H1 (cell line): ENCODE measurements at regions not wholly inside any gene's neighbourhood (a gene's known extent, or its start where the extent isn't known, plus 50 kb on each side); places are given as distances from the start of the nearest gene placed in this dataset.

ENCODE experiments used
- CTCF ChIA-PET: fragments of 300-600 bp; sonication (Branson Sonifier 250); formaldehyde crosslinking; loops from one replicate; lab custom pipeline; 2021; ENCODE audit not compliant: partially characterized antibody; lab: Charles Lee
- POLR2A ChIA-PET: fragments of 300-600 bp; sonication (Branson Sonifier 250); formaldehyde crosslinking; loops from one replicate; lab custom pipeline; 2021; ENCODE audit warnings: inconsistent platforms; ENCODE audit not compliant: partially characterized antibody; lab: Charles Lee
- DNase-seq, 2 experiments: peaks; one replicate each; pipeline versions ENCODE4 v3.0.0 to v3.0.0-alpha.2; 2010 to 2022; ENCODE audit warnings: low spot score in 2 of 2, low read depth in 1 of 2, mixed read lengths in 1 of 2
- FAIRE-seq: peaks from 2 replicates; lab custom pipeline; 2011; peaks lifted over from hg19 to GRCh38; lab: Jason Lieb, UNC
- H2AFZ ChIP-seq: 2 replicates; pipeline ENCODE4 v1.8.1; 2012; ENCODE audit warnings: low read length, inconsistent platforms
- H2AK5ac ChIP-seq: 2 replicates; pipeline ENCODE4 v1.6.1; 2013; ENCODE audit warnings: low read depth, low read length
- H2BK120ac ChIP-seq: replicated peaks from 2 replicates; pipeline ENCODE3; 2013; ENCODE audit warnings: low read depth, low read length, inconsistent platforms
- H2BK12ac ChIP-seq: 2 replicates; pipeline ENCODE4 v1.6.1; 2013; ENCODE audit warnings: low read depth, low read length
- H2BK15ac ChIP-seq: 2 replicates; pipeline ENCODE4 v1.6.1; 2013; ENCODE audit warnings: low read length
- H2BK20ac ChIP-seq: 2 replicates; pipeline ENCODE4 v1.6.1; 2013; ENCODE audit warnings: low read length
- H2BK5ac ChIP-seq: 2 replicates; pipeline ENCODE4 v1.6.1; 2013; ENCODE audit warnings: low read depth, low read length
- H3K14ac ChIP-seq: 2 replicates; pipeline ENCODE4 v1.6.1; 2013; ENCODE audit warnings: inconsistent platforms; ENCODE audit not compliant: insufficient read length
- H3K18ac ChIP-seq: 2 replicates; pipeline ENCODE4 v1.6.1; 2013; ENCODE audit warnings: low read length; ENCODE audit errors: extremely low read depth
- H3K23ac ChIP-seq: 2 replicates; pipeline ENCODE4 v1.6.1; 2013; ENCODE audit warnings: inconsistent platforms; ENCODE audit not compliant: insufficient read length
- H3K23me2 ChIP-seq: 2 replicates; pipeline ENCODE4 v1.6.1; 2013; ENCODE audit warnings: low read depth, low read length
- H3K27ac ChIP-seq: 2 replicates; pipeline ENCODE4 v1.6.1; 2011; ENCODE audit warnings: low read depth, low read length, inconsistent platforms
- H3K27me3 ChIP-seq, 4 experiments: replicated peaks in 1 of 4; 1 replicate in 1 of 4; 2 replicates in 3 of 4; pipeline versions ENCODE4 v1.6.1 to v1.8.1; 2011 to 2013; ENCODE audit warnings: low read length in 3 of 4, mild to moderate bottlenecking in 3 of 4, inconsistent platforms in 2 of 4, mixed read lengths in 2 of 4, moderate library complexity in 1 of 4; ENCODE audit not compliant: control insufficient read depth in 3 of 4, insufficient read depth in 3 of 4; ENCODE audit errors: extremely low read depth in 1 of 4
- H3K36me3 ChIP-seq, 4 experiments: 2 replicates each; pipeline versions ENCODE4 v1.6.1 to v1.8.1; 2011 to 2013; ENCODE audit warnings: mild to moderate bottlenecking in 4 of 4, low read length in 3 of 4, moderate library complexity in 2 of 4, control low read depth in 1 of 4, inconsistent platforms in 1 of 4; ENCODE audit not compliant: insufficient read depth in 4 of 4, control insufficient read depth in 2 of 4
- H3K4ac ChIP-seq: replicated peaks from 2 replicates; pipeline ENCODE3; 2013; ENCODE audit warnings: low read length, low read depth, mixed read lengths, inconsistent platforms; ENCODE audit not compliant: insufficient read length
- H3K4me1 ChIP-seq, 4 experiments: replicated peaks in 1 of 4; 1 replicate in 1 of 4; 2 replicates in 3 of 4; pipeline versions ENCODE4 v1.6.1 to v1.8.1; 2011 to 2013; ENCODE audit warnings: low read length in 3 of 4, inconsistent platforms in 2 of 4, mixed read lengths in 1 of 4; ENCODE audit not compliant: insufficient read depth in 4 of 4, control insufficient read depth in 3 of 4
- H3K4me2 ChIP-seq, 2 experiments: 2 replicates each; pipeline versions ENCODE4 v1.6.1 to v1.8.1; 2011 to 2013; ENCODE audit warnings: low read depth in 2 of 2, low read length in 2 of 2, control low read depth in 1 of 2, inconsistent platforms in 1 of 2, mild to moderate bottlenecking in 1 of 2; ENCODE audit not compliant: insufficient read depth in 1 of 2
- H3K4me3 ChIP-seq, 4 experiments: fragments of 200-600, 300-600 bp in 1 of 4; sonication (generic), shearing (Covaris generic), sonication (Bioruptor Twin) in 1 of 4; 2 replicates each; pipeline versions ENCODE4 v1.5.1 to v1.8.1; 2011 to 2016; ENCODE audit warnings: low read length in 4 of 4, low read depth in 3 of 4, control low read depth in 2 of 4, inconsistent platforms in 2 of 4, mild to moderate bottlenecking in 2 of 4, mixed read lengths in 1 of 4, moderate library complexity in 1 of 4; ENCODE audit not compliant: insufficient read depth in 2 of 4; ENCODE audit errors: extremely low read depth in 1 of 4
- H3K56ac ChIP-seq: replicated peaks from 2 replicates; pipeline ENCODE3; 2013; ENCODE audit warnings: low read depth, mild to moderate bottlenecking, mixed read lengths, low read length, inconsistent platforms; ENCODE audit not compliant: insufficient read length
- H3K79me1 ChIP-seq: 2 replicates; pipeline ENCODE4 v1.6.1; 2013; ENCODE audit warnings: low read depth, low read length, control low read depth
- H3K79me2 ChIP-seq, 2 experiments: 2 replicates each; pipeline versions ENCODE4 v1.6.1 to v1.8.1; 2012 to 2013; ENCODE audit warnings: low read length in 2 of 2, mild to moderate bottlenecking in 2 of 2, inconsistent platforms in 1 of 2; ENCODE audit not compliant: insufficient read depth in 2 of 2, control insufficient read depth in 1 of 2
- H3K9ac ChIP-seq, 4 experiments: replicated peaks in 1 of 4; 1 replicate in 1 of 4; 2 replicates in 3 of 4; pipeline versions ENCODE4 v1.6.1 to v1.8.1; 2011 to 2013; ENCODE audit warnings: low read depth in 3 of 4, low read length in 3 of 4, control low read depth in 2 of 4, mild to moderate bottlenecking in 2 of 4, moderate library complexity in 2 of 4, inconsistent platforms in 1 of 4; ENCODE audit errors: extremely low read depth in 1 of 4
- H3K9me3 ChIP-seq, 2 experiments: 2 replicates each; pipeline versions ENCODE4 v1.6.1 to v1.8.1; 2012 to 2013; ENCODE audit warnings: mild to moderate bottlenecking in 2 of 2, moderate library complexity in 2 of 2, control low read depth in 1 of 2, inconsistent platforms in 1 of 2, low read depth in 1 of 2, low read length in 1 of 2, mixed read lengths in 1 of 2; ENCODE audit not compliant: insufficient read depth in 2 of 2
- H4K20me1 ChIP-seq, 2 experiments: replicated peaks in 1 of 2; 2 replicates each; pipeline versions ENCODE3 to v1.8.1; 2011 to 2013; ENCODE audit warnings: inconsistent platforms in 2 of 2, low read length in 2 of 2, mild to moderate bottlenecking in 1 of 2; ENCODE audit not compliant: insufficient read depth in 2 of 2, control insufficient read depth in 1 of 2
- H4K5ac ChIP-seq: 2 replicates; pipeline ENCODE4 v1.6.1; 2013; ENCODE audit warnings: low read length, low read depth, mixed read lengths, inconsistent platforms; ENCODE audit not compliant: insufficient read length
- H4K8ac ChIP-seq: 2 replicates; pipeline ENCODE4 v1.8.0; 2013; ENCODE audit warnings: mild to moderate bottlenecking, moderate library complexity, low read length, inconsistent platforms; ENCODE audit not compliant: insufficient read depth; ENCODE audit errors: extremely low read depth
- H4K91ac ChIP-seq: replicated peaks from 2 replicates; pipeline ENCODE3; 2013; ENCODE audit warnings: low read length, mixed read lengths, inconsistent platforms; ENCODE audit not compliant: insufficient read length
- BRCA1 ChIP-seq: IDR thresholded peaks from 2 replicates; pipeline ENCODE4 v1.6.1; 2012; ENCODE audit warnings: low read depth, low read length, improper control_type of control experiment
- CBX5 ChIP-seq: fragments of 300-800, 300-1000 bp; sonication (generic); IDR thresholded peaks from 2 replicates; pipeline ENCODE4 v1.7.1; 2016; ENCODE audit warnings: antibody characterized with exemption, low read length, low read depth
- CTCF ChIP-seq, 3 experiments: IDR thresholded peaks; 1 replicate in 2 of 3; 2 replicates in 1 of 3; pipeline versions ENCODE4 v1.5.1 to v1.6.1; 2011; ENCODE audit warnings: low read length in 3 of 3, mild to moderate bottlenecking in 3 of 3, inconsistent platforms in 2 of 3, low read depth in 1 of 3, moderate library complexity in 1 of 3; ENCODE audit not compliant: insufficient read depth in 1 of 3; ENCODE audit errors: control extremely low read depth in 1 of 3
- JUN ChIP-seq: IDR thresholded peaks from 2 replicates; pipeline ENCODE4 v1.6.1; 2011; ENCODE audit warnings: low read depth, mild to moderate bottlenecking, improper control_type of control experiment, low read length
- MAFK ChIP-seq: IDR thresholded peaks from 2 replicates; pipeline ENCODE4 v1.6.1; 2012; ENCODE audit warnings: low read depth, mild to moderate bottlenecking, improper control_type of control experiment, low read length
- MAX ChIP-seq: IDR thresholded peaks from 2 replicates; pipeline ENCODE4 v1.6.1; 2012; ENCODE audit warnings: inconsistent platforms
- RAD21 ChIP-seq, 2 experiments: IDR thresholded peaks in 1 of 2; conservative IDR thresholded peaks in 1 of 2; 2 replicates each; pipeline ENCODE4 v1.6.1; 2011; ENCODE audit warnings: low read depth in 2 of 2, low read length in 2 of 2, improper control_type of control experiment in 1 of 2, inconsistent platforms in 1 of 2, mild to moderate bottlenecking in 1 of 2, moderate library complexity in 1 of 2
- RFX5 ChIP-seq: IDR thresholded peaks from 2 replicates; pipeline ENCODE4 v1.6.1; 2011; ENCODE audit warnings: low read depth, low read length, improper control_type of control experiment, borderline replicate concordance
- SIRT6 ChIP-seq: IDR thresholded peaks from one replicate; pipeline ENCODE4 v1.7.1; 2012; ENCODE audit warnings: low read length, inconsistent platforms
- WGBS, 2 experiments: shearing (Covaris generic) in 1 of 2; methylation state at CpG; one replicate each; pipeline versions ENCODE4 v1.1.6 to v1.1.7; 2013 to 2015; ENCODE audit warnings: low lambda C conversion rate in 2 of 2, mixed read lengths in 2 of 2, inconsistent platforms in 1 of 2, low coverage in 1 of 2, missing lambda C conversion rate in 1 of 2; ENCODE audit not compliant: insufficient replicate concordance in 2 of 2, insufficient coverage in 1 of 2, insufficient read length in 1 of 2; ENCODE audit errors: extremely low coverage in 1 of 2, missing lambda C conversion rate in 1 of 2; 5-methylcytosine and 5-hydroxymethylcytosine counted together

- Histone ChIP-seq H3K14ac (no peak overlapping the region), H4K5ac (no peak overlapping the region), H3K27ac (no peak overlapping the region), H3K4me3 (no peak overlapping the region), H4K8ac (no peak overlapping the region), H2BK15ac (no peak overlapping the region), H3K4ac (no peak overlapping the region), H2AK5ac (no peak overlapping the region), H2BK20ac (no peak overlapping the region), H3K79me1 (no peaks in the 10 kb centered on the region), H3K23ac (no peak overlapping the region), H3K27me3 (no peaks in the 10 kb centered on the region), H3K23me2 (no peaks in the 10 kb centered on the region), H3K79me2 (no peaks in the 10 kb centered on the region), H3K9me3 (no peaks in the 10 kb centered on the region), H2BK12ac (no peak overlapping the region), H2BK5ac (no peak overlapping the region), H2BK120ac (no peak overlapping the region), H4K20me1 (no peaks in the 10 kb centered on the region), H3K4me1 (no peaks in the 10 kb centered on the region), H3K36me3 (no peaks in the 10 kb centered on the region), H3K9ac (no peak overlapping the region), H4K91ac (no peak overlapping the region), H2AFZ (no peak overlapping the region), H3K18ac (no peak overlapping the region), H3K4me2 (no peak overlapping the region), H3K56ac (no peak overlapping the region)
- DNase-seq (no peak), FAIRE-seq (peak; percentile 63)
- ChIA-PET CTCF (interaction anchor here (0.6 to 1.4 kb wide), 7 partner anchors 26 to 540 kb away, joined by 3 to 5 read pairs (median 4); no protein-coding TSS in a partner anchor), POLR2A (no interaction called here)
- WGBS, 2 experiments, result 73% methylated on average over 4 of the region's 4 CpGs; no CpG with 5 or more reads in 1 of the 2 experiments
- TF ChIP-seq SIRT6, result no peak
- TF ChIP-seq MAFK, result no peak
- peak; percentile 21; the same call in 1 of the 2 replicates for TF ChIP-seq MAX
- peak; percentile 54 to 57 for TF ChIP-seq RAD21 (IDR thresholded peaks at IDR 0.05 in 1 of 2, conservative IDR thresholded peaks at IDR 0.05 in 1 of 2; ENCODE audit: low read depth in 2 of 2, low read length in 2 of 2)
- no peak for TF ChIP-seq BRCA1
- no peak for TF ChIP-seq RFX5
- no peak for TF ChIP-seq CBX5
- no peak for TF ChIP-seq JUN
- TF ChIP-seq CTCF (IDR thresholded peaks at IDR 0.05; ENCODE audit: control extremely low read depth in 1 of 3, insufficient read depth in 1 of 3, low read depth in 1 of 3, low read length in 3 of 3), result peak; percentile 35 to 52 (median 36)
Measured at GRCh38 chr7:17548014-17548653, 249.7 kb downstream of the AHR start.
